K562 (cell line): ENCODE measurements at regions not wholly inside any gene's neighbourhood (a gene's known extent, or its start where the extent isn't known, plus 50 kb on each side); places are given as distances from the start of the nearest gene placed in this dataset.
"Not testable (repeated sequence)": the region's sequence is repeated elsewhere in the genome, so short reads cannot be mapped to it uniquely, and the experiment has no call there.

Experiments used
- ATAC-seq: fragments of 200-7000 bp; cut with Tn5 transposase; 3 replicates; pipeline ENCODE4 v1.9.1; 2020; ENCODE audit warnings: moderate library complexity
- BruUV-seq: library from RNA; stranded (reverse); fragments of 400-500 nt; replicated peaks from 2 replicates; lab custom pipeline; 2021; lab: Mats Ljungman, UMichigan
- CTCF ChIA-PET: fragments of 300-600 bp; formaldehyde crosslinking; extraction: SDS; loops from one replicate; lab custom pipeline; 2021; ENCODE audit warnings: low intra/inter-chr PET ratio; lab: Yijun Ruan, JAX
- POLR2A ChIA-PET: fragments of 300-600, 350-650 bp; sonication (Branson Sonifier 250); formaldehyde crosslinking; extraction: SDS; loops from one replicate; lab custom pipeline; 2021; ENCODE audit warnings: antibody characterized with exemption, inconsistent platforms; lab: Yijun Ruan, JAX
- DNase-seq, 4 experiments: peaks; one replicate each; pipeline versions ENCODE4 v3.0.0 to v3.0.0-alpha.2; 2011 to 2018; ENCODE audit warnings: low spot score in 3 of 4, mixed read lengths in 3 of 4; ENCODE audit errors: extremely low read depth in 1 of 4
- FAIRE-seq: peaks from 2 replicates; lab custom pipeline; 2011; peaks lifted over from hg19 to GRCh38; lab: Jason Lieb, UNC
- H2AFZ ChIP-seq: 2 replicates; pipeline ENCODE4 v1.6.0; 2011; ENCODE audit warnings: low read depth, low read length, control low read depth, inconsistent platforms
- H3K27ac ChIP-seq: fragments of 200-600 bp; 3 replicates; pipeline ENCODE4 v1.8.0; 2011; ENCODE audit warnings: low read depth, mild to moderate bottlenecking, control low read depth, inconsistent platforms, low read length, moderate library complexity, mixed read lengths; ENCODE audit errors: extremely low read depth
- H3K27me3 ChIP-seq, 2 experiments: fragments of 300-600 bp in 1 of 2; 2 replicates in 1 of 2; 3 replicates in 1 of 2; pipeline versions ENCODE4 v1.6.0 to v1.8.0; 2011; ENCODE audit warnings: inconsistent platforms in 2 of 2, low read length in 2 of 2, mild to moderate bottlenecking in 1 of 2, mixed read lengths in 1 of 2, moderate library complexity in 1 of 2; ENCODE audit not compliant: control insufficient read depth in 2 of 2, insufficient read depth in 2 of 2
- H3K36me3 ChIP-seq: fragments of 300-600 bp; 3 replicates; pipeline ENCODE4 v1.8.0; 2011; ENCODE audit warnings: mild to moderate bottlenecking, low read length, inconsistent platforms; ENCODE audit not compliant: control insufficient read depth, insufficient read depth
- H3K4me1 ChIP-seq, 2 experiments: fragments of 200-600 bp in 1 of 2; replicated peaks in 1 of 2; 2 replicates in 1 of 2; 3 replicates in 1 of 2; pipeline versions ENCODE4 v1.5.1 to v1.8.0; 2011; ENCODE audit warnings: inconsistent platforms in 2 of 2, low read length in 2 of 2, mild to moderate bottlenecking in 1 of 2, mixed read lengths in 1 of 2, moderate library complexity in 1 of 2; ENCODE audit not compliant: control insufficient read depth in 2 of 2, insufficient read depth in 2 of 2
- H3K4me2 ChIP-seq: 2 replicates; pipeline ENCODE4 v1.6.1; 2011; ENCODE audit warnings: low read length, control low read depth, inconsistent platforms, mixed read lengths; ENCODE audit not compliant: insufficient read depth
- H3K4me3 ChIP-seq: fragments of 200-600 bp; sonication (generic), shearing (Covaris generic); 2 replicates; pipeline ENCODE4 v1.5.1; 2016; ENCODE audit warnings: control low read depth, inconsistent platforms
- H3K79me2 ChIP-seq: fragments of 200-600 bp; 3 replicates; pipeline ENCODE4 v1.8.0; 2011; ENCODE audit warnings: low read length, inconsistent platforms; ENCODE audit not compliant: control insufficient read depth, insufficient read depth
- H3K9ac ChIP-seq, 2 experiments: 2 replicates each; pipeline versions ENCODE4 v1.6.0 to v1.6.1; 2011; ENCODE audit warnings: low read depth in 2 of 2, low read length in 2 of 2, control low read depth in 1 of 2, inconsistent platforms in 1 of 2, mild to moderate bottlenecking in 1 of 2, mixed read lengths in 1 of 2; ENCODE audit not compliant: insufficient read depth in 1 of 2
- H3K9me1 ChIP-seq: one replicate; pipeline ENCODE4 v1.6.0; 2011; ENCODE audit warnings: inconsistent platforms, mild to moderate bottlenecking, low read length, moderate library complexity; ENCODE audit not compliant: control insufficient read depth, insufficient read depth
- H3K9me3 ChIP-seq: replicated peaks from 2 replicates; pipeline ENCODE4 v1.5.1; 2011; ENCODE audit warnings: low read depth, low read length, inconsistent platforms; ENCODE audit not compliant: control insufficient read depth, insufficient read depth
- H4K20me1 ChIP-seq: replicated peaks from 2 replicates; pipeline ENCODE4 v1.6.1; 2011; ENCODE audit warnings: low read length, inconsistent platforms, mixed read lengths; ENCODE audit not compliant: control insufficient read depth, insufficient read depth
- SIX5 ChIP-seq, 2 experiments: IDR thresholded peaks; 2 replicates each; pipeline ENCODE4 v1.6.1; 2011; ENCODE audit warnings: low read length in 2 of 2, borderline replicate concordance in 1 of 2, low read depth in 1 of 2, mild to moderate bottlenecking in 1 of 2, moderate library complexity in 1 of 2; ENCODE audit not compliant: insufficient read depth in 1 of 2
- WGBS: fragments of 100-300 bp; shearing (Covaris generic); methylation state at CpG from one replicate; pipeline ENCODE4 v1.1.6; 2016; ENCODE audit warnings: low coverage, mixed read lengths; ENCODE audit not compliant: insufficient coverage; ENCODE audit errors: missing lambda C conversion rate; 5-methylcytosine and 5-hydroxymethylcytosine counted together
- in situ Hi-C: fragments of 300-500 bp; cut with MboI; formaldehyde crosslinking; loops from 4 replicates; pipeline ENCODE4 v1.15.0; 2018; ENCODE audit warnings: inconsistent platforms, mixed read lengths
- intact Hi-C: fragments of 100-400 bp; cut with micrococcal nuclease; formaldehyde crosslinking; loops from 2 replicates; pipeline ENCODE4 v1.14.2; 2022

- Histone ChIP-seq H3K27ac (no peak overlapping the region), H3K4me3 (no peak overlapping the region), H3K4me1 (no peaks in the 10 kb centered on the region), H4K20me1 (no peaks in the 10 kb centered on the region), H3K9ac (no peak overlapping the region), H3K4me2 (no peak overlapping the region), H2AFZ (no peak overlapping the region), H3K36me3 (no peaks in the 10 kb centered on the region), H3K9me3 (no peaks in the 10 kb centered on the region), H3K27me3 (no peaks in the 10 kb centered on the region), H3K79me2 (no peaks in the 10 kb centered on the region), H3K9me1 (no peaks in the 10 kb centered on the region)
- no peak for TF ChIP-seq SIX5 (IDR thresholded peaks at IDR 0.05; ENCODE audit: borderline replicate concordance in 1 of 2, insufficient read depth in 1 of 2, low read depth in 1 of 2, low read length in 2 of 2)
- DNase-seq = no peak
- BruUV-seq = no TSS peak
- ChIA-PET CTCF (no interaction called here), POLR2A (no interaction called here)
- FAIRE-seq = no peak
- WGBS = 4% methylated on average over 4 of the region's 4 CpGs
- intact Hi-C loops (loop anchor here (10.0 kb wide), 1 partner anchor 699 kb away; no protein-coding TSS in a partner anchor), in situ Hi-C loops (no loop called here)
- no peak for ATAC-seq
Measured at GRCh38 chr2:142285480-142285879, 154.7 kb upstream of the LRP1B start.

DNA sequence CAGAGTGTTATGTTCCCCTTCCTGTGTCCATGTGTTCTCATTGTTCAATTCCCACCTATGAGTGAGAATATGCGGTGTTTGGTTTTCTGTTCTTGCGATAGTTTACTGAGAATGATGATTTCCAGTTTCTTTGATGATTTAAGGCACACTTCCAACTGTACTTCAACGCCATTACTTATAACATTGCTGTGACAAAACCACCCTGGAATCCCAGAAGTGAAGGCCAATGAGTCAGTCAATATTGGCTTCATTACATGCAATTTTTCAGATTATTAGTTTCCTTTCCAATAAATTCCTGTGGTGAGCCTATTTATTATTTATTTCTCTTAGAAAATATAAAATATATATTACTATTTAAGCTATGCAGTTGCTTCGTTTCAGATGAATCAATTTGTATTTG, 153.5 kb upstream of the LRP1B start:
- H2AFZ ChIP-seq, ATAC-seq, H3K27me3 ChIP-seq, POLR2A ChIA-PET, H3K36me3 ChIP-seq, CTCF ChIA-PET, DNase-seq, H4K20me1 ChIP-seq, BruUV-seq, H3K4me2 ChIP-seq, H3K27ac ChIP-seq, in situ Hi-C loops, H3K79me2 ChIP-seq, H3K4me3 ChIP-seq, H3K9me3 ChIP-seq, H3K9me1 ChIP-seq, H3K4me1 ChIP-seq, FAIRE-seq, H3K9ac ChIP-seq: not testable (repeated sequence)
- WGBS = 6% methylated on average over 4 of the region's 4 CpGs
- intact Hi-C loops = loop anchor here (10.0 kb wide), 1 partner anchor 700 kb away; no protein-coding TSS in a partner anchor
